ENCODE measurements at regions not wholly inside any gene's neighbourhood (a gene's known extent, or its start where the extent isn't known, plus 50 kb on each side); places are given as distances from the start of the nearest gene placed in this dataset.

DNA sequence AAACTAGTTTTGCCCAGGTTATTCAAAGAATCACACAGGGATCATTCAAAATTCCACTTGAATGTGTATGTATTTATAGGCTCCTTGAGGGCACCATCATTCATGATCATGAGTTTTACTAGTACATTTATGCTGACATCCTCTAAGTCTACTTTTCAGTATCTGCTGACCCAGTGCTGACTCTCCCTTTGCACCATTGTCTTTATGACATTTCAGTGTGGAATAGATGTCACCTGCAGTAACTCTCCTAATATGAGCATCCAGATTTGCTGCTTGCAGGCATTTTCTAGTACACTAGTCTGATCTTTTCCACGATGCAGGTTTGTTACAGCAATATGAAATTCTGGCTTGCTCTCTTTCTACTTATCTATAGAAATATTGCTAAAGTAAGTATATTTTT, 1603.5 kb downstream of the SI start:
- H3K36me3 Mint-ChIP-seq (ENCODE audit: low read depth): no peaks in the 10 kb centered on the region
- POLR2A ChIA-PET: no interaction called here

DNA sequence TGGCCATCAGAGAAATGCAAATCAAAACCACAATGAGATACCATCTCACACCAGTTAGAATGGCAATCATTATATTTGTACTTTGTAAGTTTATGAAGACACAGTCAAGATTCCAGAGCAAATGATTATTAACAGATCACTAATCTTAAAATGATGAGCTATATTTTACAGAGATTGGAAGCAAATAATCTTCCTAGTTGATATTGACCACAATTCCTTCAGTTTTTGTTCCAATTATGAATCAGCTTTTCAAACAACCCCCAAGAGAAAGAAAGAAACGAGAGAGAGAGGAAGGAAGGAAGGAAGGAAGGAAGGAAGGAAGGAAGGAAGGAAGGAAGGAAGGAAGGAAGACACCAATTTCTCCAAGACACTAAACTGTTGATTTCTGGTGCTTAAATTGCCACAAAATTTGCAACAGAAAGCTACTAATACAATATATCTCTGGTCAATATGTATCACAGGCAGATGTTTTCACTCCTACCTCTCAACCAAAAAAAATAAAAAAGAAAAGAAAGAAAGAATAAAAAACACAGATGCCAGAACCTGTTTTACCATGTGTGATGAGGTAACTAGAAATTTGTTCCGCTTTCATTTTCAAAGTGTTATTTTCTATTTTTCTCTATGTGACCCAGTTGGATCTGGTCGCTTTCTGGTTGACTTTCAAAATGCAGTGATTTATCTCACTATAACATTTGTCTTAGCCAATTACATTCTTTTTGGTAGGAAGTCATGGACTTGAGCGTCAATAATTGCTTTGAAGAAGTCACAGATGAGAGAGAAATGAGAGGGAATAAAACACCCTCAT, 1609.6 kb downstream of the SI start:
- Mint-ChIP-seq H3K27ac (no peak overlapping the region), H3K36me3 (ENCODE audit: low read depth) (no peaks in the 10 kb centered on the region), H3K4me1 (ENCODE audit: low read depth) (no peaks in the 10 kb centered on the region), H3K27me3 (ENCODE audit: low read depth) (no peaks in the 10 kb centered on the region), H3K4me3 (no peak overlapping the region), H3K9me3 (ENCODE audit: insufficient read depth) (peaks cover 3% of the 10 kb centered on the region)
- DNase-seq (no peak), ATAC-seq (no peak)
- CTCF ChIA-PET: no interaction called here
- POLR2A ChIA-PET: no interaction called here

More for the DNA sequence above, 1603.5 kb downstream of the SI start:
- no peak overlapping the region for H3K4me3 Mint-ChIP-seq
- no peak overlapping the region for H3K27ac Mint-ChIP-seq
- H3K27me3 Mint-ChIP-seq (ENCODE audit: low read depth): no peaks in the 10 kb centered on the region
- CTCF ChIA-PET: no interaction called here
- H3K4me1 Mint-ChIP-seq (ENCODE audit: low read depth): no peaks in the 10 kb centered on the region
- H3K9me3 Mint-ChIP-seq (ENCODE audit: insufficient read depth): no peaks in the 10 kb centered on the region
- ATAC-seq (no peak), DNase-seq (no peak)

DNA sequence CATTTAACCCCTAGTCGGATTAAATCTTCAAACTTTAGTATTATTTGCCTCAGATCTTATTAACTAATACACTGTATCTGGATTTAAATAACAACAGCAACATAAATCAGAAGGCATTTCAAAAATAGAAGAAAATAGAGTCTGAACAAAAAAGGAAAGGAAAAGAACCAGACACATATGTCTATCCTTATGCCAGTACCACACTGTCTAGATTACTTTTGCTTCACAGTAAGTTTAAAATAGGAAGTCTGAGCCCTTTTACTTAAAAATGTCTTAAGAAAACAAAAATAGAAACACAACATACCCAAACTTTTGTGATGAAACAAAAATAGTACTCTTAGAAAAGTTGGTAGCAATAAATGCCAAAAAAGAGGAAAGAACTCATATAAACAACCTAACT, 1615.8 kb downstream of the SI start:
- ChIA-PET CTCF (no interaction called here), POLR2A (no interaction called here)
- no peaks in the 10 kb centered on the region for H3K36me3 Mint-ChIP-seq (ENCODE audit: low read depth)
- no peaks in the 10 kb centered on the region for H3K27me3 Mint-ChIP-seq (ENCODE audit: low read depth)
- peaks cover 9% of the 10 kb centered on the region for H3K9me3 Mint-ChIP-seq (ENCODE audit: insufficient read depth)
- H3K27ac Mint-ChIP-seq: no peak overlapping the region
- ATAC-seq: no peak
- H3K4me1 Mint-ChIP-seq (ENCODE audit: low read depth): no peaks in the 10 kb centered on the region
- no peak for DNase-seq
- no peak overlapping the region for H3K4me3 Mint-ChIP-seq

DNA sequence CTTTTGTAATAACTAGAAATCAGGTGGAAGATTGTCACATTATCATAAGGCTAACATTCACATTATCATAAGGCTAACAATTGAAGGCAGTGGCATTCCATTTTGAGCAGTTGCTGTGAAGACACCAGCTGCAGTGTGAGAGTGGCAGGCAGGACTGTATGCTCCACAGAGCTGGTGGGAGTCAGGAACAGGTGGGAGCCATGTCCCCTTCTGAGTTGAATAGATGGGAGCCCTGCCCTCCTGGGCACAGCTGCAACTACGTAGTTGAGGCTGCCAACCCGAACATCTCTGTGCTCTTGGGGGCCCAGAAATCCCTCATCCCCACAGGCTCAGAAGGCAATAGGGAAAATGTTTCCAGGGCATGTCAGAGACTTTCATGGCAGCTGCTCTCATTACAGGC, 1627.6 kb downstream of the SI start:
- no peak overlapping the region for H3K4me3 Mint-ChIP-seq
- ChIA-PET POLR2A (no interaction called here), CTCF (no interaction called here)
- ATAC-seq: no peak
- no peak for DNase-seq
- H3K36me3 Mint-ChIP-seq (ENCODE audit: low read depth): no peaks in the 10 kb centered on the region
- H3K9me3 Mint-ChIP-seq (ENCODE audit: insufficient read depth): peaks cover 19% of the 10 kb centered on the region
- no peak overlapping the region for H3K27ac Mint-ChIP-seq
- no peaks in the 10 kb centered on the region for H3K4me1 Mint-ChIP-seq (ENCODE audit: low read depth)
- no peaks in the 10 kb centered on the region for H3K27me3 Mint-ChIP-seq (ENCODE audit: low read depth)

DNA sequence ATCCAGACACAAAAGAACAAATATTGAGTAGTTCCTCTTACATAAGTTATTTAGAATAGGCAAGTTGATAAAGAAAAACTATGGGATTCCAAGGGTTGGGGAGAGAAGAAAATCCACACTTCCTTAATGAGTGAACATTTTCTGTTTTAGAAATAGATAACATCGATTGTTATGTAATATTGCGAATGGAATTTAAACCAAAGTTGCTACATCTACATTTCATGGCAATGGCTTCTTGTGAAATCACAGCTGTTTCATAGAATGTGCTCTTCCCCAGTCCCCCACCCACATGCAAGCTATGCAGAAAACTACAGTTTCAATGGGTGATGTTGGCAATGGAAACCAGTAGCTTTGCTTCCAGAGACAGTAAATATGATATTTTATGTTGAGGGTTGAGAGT, 1639.5 kb downstream of the SI start:
- H3K27me3 Mint-ChIP-seq (ENCODE audit: low read depth): no peaks in the 10 kb centered on the region
- no peak overlapping the region for H3K27ac Mint-ChIP-seq
- H3K4me3 Mint-ChIP-seq: no peak overlapping the region
- CTCF ChIA-PET: no interaction called here
- POLR2A ChIA-PET: no interaction called here
- no peak for DNase-seq
- H3K4me1 Mint-ChIP-seq (ENCODE audit: low read depth): no peaks in the 10 kb centered on the region
- peaks cover 1% of the 10 kb centered on the region for H3K9me3 Mint-ChIP-seq (ENCODE audit: insufficient read depth)
- H3K36me3 Mint-ChIP-seq (ENCODE audit: low read depth): no peaks in the 10 kb centered on the region
- no peak for ATAC-seq

DNA sequence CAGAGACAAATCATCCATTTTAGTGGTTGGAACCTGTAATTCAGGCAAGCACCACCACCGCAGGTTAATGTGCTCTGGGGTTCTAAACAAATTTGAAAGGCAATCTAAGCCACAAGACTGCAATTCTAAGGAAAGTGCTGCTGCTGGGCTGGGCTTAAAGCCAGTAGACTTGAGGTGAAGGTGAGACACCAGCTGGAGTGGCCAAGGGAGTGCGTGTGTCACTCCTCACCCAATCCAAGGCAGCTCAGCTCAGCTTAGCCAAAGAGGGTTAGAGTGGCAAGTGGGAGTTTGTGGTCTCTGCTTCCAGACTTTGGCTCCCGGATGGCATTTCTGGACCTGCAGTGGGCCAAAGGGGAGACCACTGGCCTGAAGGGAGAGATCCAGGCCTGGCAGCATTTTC, 1655.6 kb downstream of the SI start:
- H3K27me3 Mint-ChIP-seq (ENCODE audit: low read depth): no peaks in the 10 kb centered on the region
- peaks cover 10% of the 10 kb centered on the region for H3K9me3 Mint-ChIP-seq (ENCODE audit: insufficient read depth)
- CTCF ChIA-PET: no interaction called here
- POLR2A ChIA-PET: no interaction called here
- no peaks in the 10 kb centered on the region for H3K36me3 Mint-ChIP-seq (ENCODE audit: low read depth)
- no peak overlapping the region for H3K4me3 Mint-ChIP-seq
- no peak for DNase-seq
- H3K4me1 Mint-ChIP-seq (ENCODE audit: low read depth): no peaks in the 10 kb centered on the region
- ATAC-seq: no peak
- H3K27ac Mint-ChIP-seq: no peak overlapping the region

DNA sequence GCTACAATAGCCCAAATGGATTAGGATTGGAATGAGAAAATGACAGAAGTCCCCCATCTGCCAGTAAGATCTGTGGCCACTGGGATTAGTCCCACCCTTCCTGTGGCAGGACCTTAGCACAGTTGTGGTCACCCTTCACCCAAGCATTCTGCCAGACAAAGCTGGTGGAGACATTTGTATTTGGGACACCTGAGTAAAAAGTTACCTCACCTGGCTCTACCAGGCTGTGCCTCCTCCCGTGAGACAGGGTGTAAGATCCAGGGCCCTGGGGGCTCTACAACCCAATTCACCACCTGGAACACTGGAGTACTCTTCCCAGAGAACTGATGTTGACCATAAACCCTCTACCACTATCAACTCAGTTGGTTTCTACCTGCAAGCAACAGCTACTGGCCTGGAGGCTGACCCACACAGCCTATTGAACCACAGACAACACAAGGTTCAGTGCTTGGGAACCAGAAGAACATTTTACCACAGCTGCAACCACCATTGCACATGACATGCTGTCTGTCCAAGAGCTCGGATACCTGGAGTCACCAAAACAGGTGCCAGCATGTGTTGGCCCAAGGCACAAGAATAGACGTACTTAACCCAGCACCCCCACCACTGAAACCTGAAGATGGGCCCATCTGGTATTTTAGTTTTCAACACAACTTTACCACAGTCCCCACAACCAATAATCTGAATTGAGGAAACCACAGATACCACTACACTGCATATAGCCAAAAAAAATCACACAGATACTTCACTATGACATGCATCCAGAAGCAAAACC, 1686.7 kb downstream of the SI start:
- peaks cover 12% of the 10 kb centered on the region for H3K9me3 Mint-ChIP-seq (ENCODE audit: insufficient read depth)
- H3K4me1 Mint-ChIP-seq (ENCODE audit: low read depth): no peaks in the 10 kb centered on the region
- H3K4me3 Mint-ChIP-seq: no peak overlapping the region
- H3K36me3 Mint-ChIP-seq (ENCODE audit: low read depth): no peaks in the 10 kb centered on the region
- ChIA-PET POLR2A (no interaction called here), CTCF (no interaction called here)
- no peak overlapping the region for H3K27ac Mint-ChIP-seq
- no peak for DNase-seq
- ATAC-seq: no peak
- H3K27me3 Mint-ChIP-seq (ENCODE audit: low read depth): no peaks in the 10 kb centered on the region

DNA sequence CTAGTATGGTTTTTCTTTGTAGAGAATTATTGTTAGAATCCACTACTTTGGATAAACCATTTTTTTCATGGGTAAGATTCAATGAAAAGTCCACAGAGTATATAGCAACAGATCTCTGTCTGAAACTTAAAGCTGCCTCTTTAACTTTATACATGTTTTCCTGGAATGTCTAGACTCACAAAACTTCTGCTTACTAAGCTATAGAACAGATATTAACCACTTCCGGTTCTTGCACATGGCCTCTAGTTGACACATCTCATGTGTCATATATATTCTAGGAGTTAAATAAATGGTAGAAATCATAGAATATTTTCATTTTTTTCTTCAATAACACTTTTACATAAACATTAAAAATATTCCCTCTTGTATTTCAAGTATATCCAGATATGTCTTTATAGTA, 1693.9 kb downstream of the SI start:
- H3K36me3 Mint-ChIP-seq (ENCODE audit: low read depth): no peaks in the 10 kb centered on the region
- H3K4me1 Mint-ChIP-seq (ENCODE audit: low read depth): no peaks in the 10 kb centered on the region
- ChIA-PET POLR2A (no interaction called here), CTCF (no interaction called here)
- ATAC-seq: no peak
- H3K27me3 Mint-ChIP-seq (ENCODE audit: low read depth): no peaks in the 10 kb centered on the region
- no peak for DNase-seq
- H3K27ac Mint-ChIP-seq: no peak overlapping the region
- H3K9me3 Mint-ChIP-seq (ENCODE audit: insufficient read depth): no peaks in the 10 kb centered on the region
- H3K4me3 Mint-ChIP-seq: no peak overlapping the region

DNA sequence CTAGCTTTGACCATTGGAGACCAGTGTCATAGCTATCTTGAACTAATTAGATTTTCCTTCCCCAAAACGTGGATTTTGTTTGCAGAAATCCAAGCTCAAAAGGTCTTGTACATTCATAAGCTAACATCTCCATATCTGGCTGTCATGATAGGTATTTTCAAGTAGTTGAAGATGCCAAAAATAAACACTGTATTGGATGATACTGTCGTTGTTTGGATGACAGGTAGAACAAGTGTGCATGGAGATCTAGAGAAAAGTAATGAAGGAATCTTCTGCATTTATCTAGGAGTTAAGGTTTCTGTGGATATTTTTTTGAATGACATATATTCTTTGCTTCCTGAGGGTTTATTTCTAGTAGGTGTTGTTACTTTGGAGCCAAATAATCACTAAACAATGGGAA, 1696.1 kb downstream of the SI start:
- Mint-ChIP-seq H3K9me3 (ENCODE audit: insufficient read depth) (peaks cover 7% of the 10 kb centered on the region), H3K36me3 (ENCODE audit: low read depth) (no peaks in the 10 kb centered on the region), H3K27ac (no peak overlapping the region), H3K4me3 (no peak overlapping the region), H3K4me1 (ENCODE audit: low read depth) (no peaks in the 10 kb centered on the region), H3K27me3 (ENCODE audit: low read depth) (no peaks in the 10 kb centered on the region)
- DNase-seq (no peak), ATAC-seq (no peak)
- ChIA-PET POLR2A (no interaction called here), CTCF (no interaction called here)

DNA sequence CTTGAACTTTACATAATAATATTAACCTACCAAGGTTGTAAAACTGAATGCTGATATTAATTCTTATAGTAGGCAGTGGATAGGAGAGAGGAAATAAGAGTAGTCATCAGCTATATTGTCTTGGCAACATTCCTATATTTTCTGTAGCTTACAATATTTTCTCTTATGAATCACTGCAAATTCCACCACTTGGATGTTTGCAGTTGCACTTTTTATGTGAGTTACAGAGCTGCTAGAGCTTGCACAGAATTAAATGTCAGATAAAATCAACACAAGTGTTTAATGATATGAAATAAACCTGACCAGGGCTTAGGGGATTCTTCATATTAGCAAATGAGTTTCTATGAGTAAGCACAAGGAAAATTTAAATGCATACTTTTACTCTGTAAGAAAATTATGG, 1710.1 kb downstream of the SI start:
- Mint-ChIP-seq H3K9me3 (ENCODE audit: insufficient read depth) (peaks cover 4% of the 10 kb centered on the region), H3K27me3 (ENCODE audit: low read depth) (no peaks in the 10 kb centered on the region), H3K4me3 (no peak overlapping the region), H3K36me3 (ENCODE audit: low read depth) (no peaks in the 10 kb centered on the region), H3K27ac (no peak overlapping the region), H3K4me1 (ENCODE audit: low read depth) (no peaks in the 10 kb centered on the region)
- DNase-seq (no peak), ATAC-seq (no peak)
- CTCF ChIA-PET: no interaction called here
- POLR2A ChIA-PET: no interaction called here

DNA sequence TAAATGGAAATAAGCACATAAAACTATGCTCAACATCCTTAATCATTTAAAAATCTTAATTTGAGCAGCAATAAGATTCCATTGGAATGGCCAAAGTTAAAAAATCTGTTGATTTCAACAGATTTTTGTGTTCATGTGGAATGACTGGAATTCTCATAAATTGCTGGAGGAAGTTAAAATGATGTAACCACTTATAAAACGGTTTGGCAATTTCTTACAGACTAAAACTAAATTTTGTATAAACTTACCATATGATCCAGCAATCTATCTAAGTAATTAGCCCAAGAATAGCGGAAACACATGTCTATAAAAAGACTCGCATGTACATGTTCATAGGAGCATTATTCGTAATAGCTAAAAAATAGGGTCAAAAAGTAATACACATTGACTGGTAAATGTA, 1713.6 kb downstream of the SI start:
- H3K27me3 Mint-ChIP-seq (ENCODE audit: low read depth): no peaks in the 10 kb centered on the region
- H3K27ac Mint-ChIP-seq: no peak overlapping the region
- CTCF ChIA-PET: no interaction called here
- no peaks in the 10 kb centered on the region for H3K36me3 Mint-ChIP-seq (ENCODE audit: low read depth)
- peaks cover 8% of the 10 kb centered on the region for H3K9me3 Mint-ChIP-seq (ENCODE audit: insufficient read depth)
- POLR2A ChIA-PET: no interaction called here
- H3K4me3 Mint-ChIP-seq: no peak overlapping the region
- ATAC-seq (no peak), DNase-seq (no peak)
- H3K4me1 Mint-ChIP-seq (ENCODE audit: low read depth): no peaks in the 10 kb centered on the region

DNA sequence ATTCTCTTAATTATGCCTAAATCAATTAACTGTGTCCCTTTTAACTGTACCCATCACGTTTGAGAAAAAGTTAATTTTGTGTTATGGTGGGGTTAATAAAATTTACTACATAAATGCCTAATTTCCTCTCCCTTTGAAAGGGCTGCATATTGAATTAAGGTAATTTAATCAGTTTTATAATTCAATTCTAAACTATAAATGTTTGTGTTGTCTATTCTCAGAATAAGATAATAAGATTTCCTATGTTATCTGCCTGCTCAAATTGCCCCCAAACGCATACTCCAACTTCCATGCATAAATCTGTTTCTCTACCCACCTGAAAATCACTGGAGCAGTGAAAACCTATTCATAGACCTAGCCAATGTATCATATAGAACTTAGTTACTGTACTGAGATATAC, 1716.1 kb downstream of the SI start:
- Mint-ChIP-seq H3K4me1 (ENCODE audit: low read depth) (no peaks in the 10 kb centered on the region), H3K27me3 (ENCODE audit: low read depth) (no peaks in the 10 kb centered on the region), H3K4me3 (no peak overlapping the region), H3K36me3 (ENCODE audit: low read depth) (no peaks in the 10 kb centered on the region), H3K9me3 (ENCODE audit: insufficient read depth) (peaks cover 15% of the 10 kb centered on the region), H3K27ac (no peak overlapping the region)
- ATAC-seq (no peak), DNase-seq (no peak)
- ChIA-PET CTCF (no interaction called here), POLR2A (no interaction called here)

Measured in activated CD8-positive, alpha-beta T cell treated with anti-CD3 and anti-CD28 coated beads, Interleukin-2, amount 10 ng/mL, durations not matched to agents 7 days and 5 days (primary cell).